Esophagus muscularis mucosa (tissue), 3 donors: ENCODE measurements at regions not wholly inside any gene's neighbourhood (a gene's known extent, or its start where the extent isn't known, plus 50 kb on each side); places are given as distances from the start of the nearest gene placed in this dataset.

Experiments
- POLR2A ChIP-seq: fragments of 450-650 bp; IDR thresholded peaks from one replicate; pipeline ENCODE4 v1.6.1; 2017; ENCODE audit warnings: antibody characterized with exemption, moderate library complexity, mild to moderate bottlenecking, low read depth
- POLR2AphosphoS5 ChIP-seq, 2 donors: sonication (generic); formaldehyde crosslinking; IDR thresholded peaks; one replicate each; pipeline ENCODE4 v1.6.1; 2017; ENCODE audit warnings: antibody characterized with exemption in 2 of 2
- TF ChIP-seq, protein P1 (sequence below), 3 experiments: fragments of 200-600 bp in 2 of 3; fragments of 450-650 bp in 1 of 3; sonication (generic) in 2 of 3; IDR thresholded peaks; one replicate each; pipeline ENCODE4 v1.5.1; 2017 to 2019; ENCODE audit warnings: antibody characterized with exemption in 3 of 3, mild to moderate bottlenecking in 2 of 3, moderate library complexity in 1 of 3

DNA sequence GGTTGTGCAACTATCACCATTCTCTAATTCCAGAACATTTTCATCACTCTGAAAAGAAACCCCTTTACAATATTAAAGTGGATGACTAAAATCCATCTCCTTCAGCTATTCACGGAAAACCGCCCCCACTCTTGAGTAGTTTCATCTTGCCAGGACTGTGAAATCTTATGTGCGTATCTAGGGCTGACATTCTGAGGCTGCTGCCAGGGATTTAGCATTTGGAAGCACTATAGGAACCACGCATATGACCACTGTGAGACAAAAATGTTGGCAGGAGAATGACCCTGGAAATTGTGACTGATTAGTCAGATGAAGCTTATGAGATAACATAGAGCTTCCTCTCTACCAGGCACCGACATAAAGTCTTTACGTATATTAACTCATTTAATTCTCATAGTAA is 305.2 kb upstream of the PDE3A start:
- TF ChIP-seq, protein P1, sequence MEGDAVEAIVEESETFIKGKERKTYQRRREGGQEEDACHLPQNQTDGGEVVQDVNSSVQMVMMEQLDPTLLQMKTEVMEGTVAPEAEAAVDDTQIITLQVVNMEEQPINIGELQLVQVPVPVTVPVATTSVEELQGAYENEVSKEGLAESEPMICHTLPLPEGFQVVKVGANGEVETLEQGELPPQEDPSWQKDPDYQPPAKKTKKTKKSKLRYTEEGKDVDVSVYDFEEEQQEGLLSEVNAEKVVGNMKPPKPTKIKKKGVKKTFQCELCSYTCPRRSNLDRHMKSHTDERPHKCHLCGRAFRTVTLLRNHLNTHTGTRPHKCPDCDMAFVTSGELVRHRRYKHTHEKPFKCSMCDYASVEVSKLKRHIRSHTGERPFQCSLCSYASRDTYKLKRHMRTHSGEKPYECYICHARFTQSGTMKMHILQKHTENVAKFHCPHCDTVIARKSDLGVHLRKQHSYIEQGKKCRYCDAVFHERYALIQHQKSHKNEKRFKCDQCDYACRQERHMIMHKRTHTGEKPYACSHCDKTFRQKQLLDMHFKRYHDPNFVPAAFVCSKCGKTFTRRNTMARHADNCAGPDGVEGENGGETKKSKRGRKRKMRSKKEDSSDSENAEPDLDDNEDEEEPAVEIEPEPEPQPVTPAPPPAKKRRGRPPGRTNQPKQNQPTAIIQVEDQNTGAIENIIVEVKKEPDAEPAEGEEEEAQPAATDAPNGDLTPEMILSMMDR (IDR thresholded peaks at IDR 0.05): no peak
- TF ChIP-seq POLR2AphosphoS5 (IDR thresholded peaks at IDR 0.05) (no peak), POLR2A (no peak)
